GM21825 (cell line): ENCODE measurements at regions not wholly inside any gene's neighbourhood (a gene's known extent, or its start where the extent isn't known, plus 50 kb on each side); places are given as distances from the start of the nearest gene placed in this dataset.

Source experiments
- ATAC-seq: cut with Tn5 transposase; IDR thresholded peaks from one replicate; pipeline ENCODE4 v1.9.1; 2021; ENCODE audit warnings: mild to moderate bottlenecking, moderate library complexity; ENCODE audit not compliant: unreplicated experiment

DNA sequence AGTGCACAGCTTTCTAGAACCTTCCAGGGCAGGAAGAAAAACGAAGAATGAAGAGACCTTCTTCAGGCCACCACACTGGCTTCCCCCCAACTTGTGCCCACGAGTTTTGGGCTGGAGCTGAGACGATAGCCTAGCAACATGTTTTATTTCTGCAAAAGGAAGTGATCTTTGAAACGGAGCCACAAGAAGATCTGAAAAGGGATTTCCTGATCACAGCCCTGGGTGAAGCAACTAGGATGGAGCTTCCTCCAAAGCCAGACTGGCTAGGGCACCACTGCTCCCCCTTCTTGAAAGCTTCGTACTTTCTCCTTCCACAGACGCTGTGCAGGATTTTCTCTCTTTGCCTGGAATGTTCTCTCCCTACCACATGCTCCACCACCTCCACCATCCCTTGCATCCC, 418.3 kb downstream of the MED13L start:
- no peak for ATAC-seq

DNA sequence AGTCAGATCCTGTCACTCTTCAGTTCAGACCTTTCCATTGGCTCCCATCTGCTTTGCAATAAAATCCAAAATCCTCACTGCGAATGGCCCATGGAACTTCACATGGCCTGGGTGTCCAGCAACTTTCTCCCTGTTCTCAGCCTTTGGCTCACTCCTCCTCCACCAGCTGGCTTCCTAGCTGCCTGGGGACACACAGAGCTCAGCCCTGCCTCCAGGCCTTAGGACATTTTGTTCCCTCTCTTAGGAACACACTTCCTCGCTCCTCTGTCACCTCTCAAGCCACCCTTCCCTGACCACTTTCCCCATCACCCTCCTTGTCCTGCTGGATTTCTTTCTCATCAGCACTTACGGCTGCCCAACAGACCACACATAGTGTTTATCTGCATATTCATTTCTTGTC, 419.6 kb downstream of the MED13L start:
- ATAC-seq: no peak

DNA sequence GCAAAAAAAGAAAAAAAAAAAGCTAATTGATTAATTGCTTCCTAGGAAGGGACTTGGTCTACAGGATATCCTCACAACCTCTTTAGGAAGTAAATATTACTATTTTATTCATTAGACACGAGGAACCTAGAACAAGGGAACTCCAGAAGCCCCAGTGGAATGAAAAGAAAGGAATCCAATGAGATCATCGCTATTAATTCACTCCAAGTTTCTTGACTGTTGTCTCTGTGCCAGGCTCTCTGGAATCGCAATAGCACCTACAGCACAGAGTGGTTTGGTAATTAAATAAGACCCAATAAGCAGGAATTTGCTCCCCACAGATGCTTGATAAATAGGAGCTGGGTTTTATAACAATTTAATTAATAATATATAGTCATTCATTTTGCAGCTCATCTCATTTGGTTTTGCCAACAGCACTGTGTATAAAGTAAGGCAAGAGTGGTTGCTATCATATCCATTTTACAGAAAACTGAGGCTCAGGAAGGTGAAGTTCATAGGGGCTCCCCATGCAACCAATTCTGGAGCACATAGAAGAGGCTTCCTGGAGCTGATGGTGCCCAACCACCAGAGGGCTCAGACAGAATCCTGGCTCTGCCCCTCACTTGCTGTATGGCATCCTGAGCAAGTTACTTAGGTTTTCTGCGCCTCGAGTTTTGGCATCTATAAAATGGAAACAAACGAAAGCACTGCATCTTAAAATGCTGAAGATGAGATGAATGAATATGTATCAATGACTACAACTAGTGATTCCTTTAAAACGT, 420.2 kb downstream of the MED13L start:
- ATAC-seq: no peak

DNA sequence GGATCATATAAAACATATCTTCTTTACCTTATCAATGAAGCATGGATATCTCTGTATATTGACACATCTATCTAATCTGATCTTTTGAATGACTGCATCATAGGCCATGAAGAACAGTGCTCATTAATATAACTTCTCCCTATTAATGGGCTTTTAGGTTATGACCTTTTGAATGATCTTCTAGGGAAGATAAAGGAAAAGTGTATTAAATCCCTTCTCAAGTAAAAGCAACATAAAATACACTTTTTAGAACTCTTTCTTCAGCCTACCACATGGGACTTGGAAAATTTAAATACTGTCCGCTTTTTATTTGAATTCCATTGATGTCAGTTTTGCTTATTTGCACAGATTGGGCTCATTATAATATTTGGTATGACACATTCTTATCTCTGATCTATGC, 425.4 kb downstream of the MED13L start:
- ATAC-seq: no peak

DNA sequence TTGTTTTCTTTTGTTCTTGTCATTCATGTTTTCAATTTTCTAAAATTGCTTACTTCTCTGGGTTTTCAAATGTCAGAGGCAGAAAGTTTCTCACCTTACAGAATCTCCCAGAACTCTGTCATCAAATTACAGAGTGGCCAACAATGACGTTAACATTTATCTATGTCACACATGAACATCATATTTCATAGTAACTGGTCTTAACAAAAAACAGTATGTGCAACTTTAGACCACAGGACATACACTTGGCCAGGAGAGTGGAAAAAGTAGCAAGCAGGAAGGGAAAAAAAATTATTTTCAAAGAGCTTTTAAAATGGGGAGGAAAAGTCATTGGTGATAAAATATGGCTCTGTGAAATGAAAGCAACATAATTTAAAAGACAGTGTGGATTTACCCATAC, 426.5 kb downstream of the MED13L start:
- no peak for ATAC-seq

DNA sequence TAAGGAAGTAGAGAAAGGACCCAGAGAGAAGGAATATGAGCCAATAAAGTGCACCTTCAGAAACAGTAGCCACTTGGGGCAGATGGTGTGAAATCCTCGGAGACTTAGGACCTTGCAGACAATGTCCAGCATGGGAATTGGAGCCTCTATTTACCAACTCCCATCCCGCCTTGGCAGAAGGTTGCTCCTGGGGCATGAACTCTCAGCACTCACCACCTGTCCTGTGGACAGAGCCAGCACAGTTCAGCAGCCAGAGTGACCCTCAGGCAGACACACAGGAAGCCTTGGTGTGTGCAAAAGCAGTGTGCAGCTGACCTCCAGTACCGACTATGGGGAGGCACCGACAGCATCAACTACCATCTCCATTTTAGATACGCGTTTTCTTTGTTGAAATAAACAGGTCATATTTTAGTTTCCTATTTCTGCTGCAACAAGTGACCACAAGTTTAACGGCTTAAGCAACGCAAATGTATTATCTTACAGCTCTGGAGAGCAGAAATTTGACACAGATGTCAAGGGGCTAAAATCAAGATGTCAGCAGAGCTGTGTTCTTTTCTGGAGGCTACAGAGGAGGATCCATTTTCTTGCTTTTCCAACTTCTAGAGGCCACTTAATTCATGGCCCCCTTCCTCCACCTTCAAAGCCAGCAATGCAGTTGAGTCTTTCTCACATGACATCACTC, 428.1 kb downstream of the MED13L start:
- no peak for ATAC-seq

DNA sequence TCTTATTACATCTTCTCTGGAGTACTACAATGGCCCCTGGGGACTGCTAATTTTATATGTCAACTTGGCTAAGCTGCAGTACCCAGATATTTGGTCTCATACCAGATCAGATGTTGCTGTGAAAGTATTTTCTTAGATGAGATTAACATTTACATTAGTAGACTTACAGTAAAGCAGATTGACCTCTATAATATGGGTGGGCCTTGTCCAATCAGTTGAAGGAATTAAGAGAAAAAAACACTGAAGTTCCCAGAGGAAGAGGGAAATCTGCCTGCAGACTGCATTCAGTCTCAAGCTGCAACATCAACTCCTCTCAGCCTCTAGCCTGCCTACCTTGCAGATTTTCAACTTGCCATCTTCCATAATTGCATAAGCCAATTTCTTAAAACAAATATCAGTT, 430.1 kb downstream of the MED13L start:
- ATAC-seq: no peak

DNA sequence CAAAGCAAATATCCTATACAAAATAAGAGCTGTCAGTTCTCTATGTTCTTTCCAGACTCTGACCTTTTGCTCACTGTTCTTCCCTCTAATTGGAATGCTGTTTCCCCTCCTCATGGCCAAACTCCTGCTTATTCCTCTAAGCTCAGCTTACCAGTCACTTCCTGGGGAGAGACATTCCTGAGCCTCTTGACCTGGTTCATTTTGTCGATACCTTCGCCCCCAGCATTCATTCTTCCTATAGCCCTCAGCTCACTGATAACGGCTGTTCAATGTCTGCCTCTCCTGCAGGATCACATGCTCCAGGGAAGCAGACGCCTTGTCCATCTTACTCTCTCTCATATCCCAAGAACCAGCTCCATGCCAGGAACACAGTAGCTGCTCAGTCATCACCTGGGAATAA, 431.0 kb downstream of the MED13L start:
- ATAC-seq: no peak

DNA sequence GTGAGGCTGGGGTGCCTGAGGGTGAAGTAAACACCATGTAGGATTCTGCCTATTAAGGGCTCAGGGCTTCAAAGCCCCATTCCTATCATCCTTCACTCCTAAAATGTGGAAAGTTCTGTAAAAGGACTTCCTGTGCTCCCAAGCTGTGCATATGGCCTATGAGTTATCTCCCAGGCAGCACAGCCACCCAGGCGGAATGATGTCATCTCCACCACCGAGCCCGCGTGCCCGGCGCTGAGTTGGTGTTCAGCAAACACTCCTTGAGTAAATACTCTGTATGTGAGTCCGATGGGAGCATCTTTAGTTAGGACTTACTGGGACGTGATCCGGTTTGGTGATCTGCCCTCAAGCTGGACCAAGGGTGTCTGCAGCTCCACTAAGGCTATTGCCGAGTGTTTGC, 437.3 kb downstream of the MED13L start:
- no peak for ATAC-seq

DNA sequence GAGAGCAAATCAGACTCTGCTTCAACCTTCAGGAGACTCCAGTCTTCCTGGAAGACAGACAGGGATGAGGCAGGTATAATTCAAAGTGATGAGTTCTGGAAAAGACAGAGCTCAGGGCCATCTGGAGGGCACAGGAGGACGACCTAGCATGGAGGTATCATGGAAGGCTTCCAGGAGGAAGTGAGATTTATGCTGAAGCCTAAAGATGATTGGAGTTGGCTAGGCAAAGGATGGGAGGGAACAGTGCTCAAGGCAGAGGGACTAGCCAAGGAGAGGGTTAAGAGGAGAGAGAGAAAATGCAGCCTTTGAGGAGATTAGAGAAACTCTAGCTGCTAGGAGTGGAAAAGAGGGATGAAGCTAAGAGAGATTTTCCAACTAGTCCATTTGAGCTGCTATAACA, 438.5 kb downstream of the MED13L start:
- no peak for ATAC-seq

DNA sequence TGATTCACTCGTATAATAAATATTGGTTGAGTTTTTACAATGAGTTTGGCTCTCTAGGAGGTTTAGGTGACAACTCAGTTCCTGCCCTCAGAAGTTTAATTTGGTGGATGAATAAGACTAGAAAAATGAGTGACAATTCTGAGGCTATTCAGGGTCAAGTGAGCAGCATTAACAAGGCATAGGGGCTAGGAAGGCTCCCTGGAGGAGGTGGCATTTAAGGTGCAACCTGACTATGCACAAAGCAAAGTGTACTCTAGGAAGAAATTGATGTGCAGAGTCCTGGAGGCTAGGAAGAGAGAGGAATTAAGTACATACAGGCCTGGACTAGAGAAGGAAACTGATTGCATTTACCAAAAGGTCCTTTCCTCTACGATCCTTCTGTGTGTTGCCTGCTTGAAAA, 440.3 kb downstream of the MED13L start:
- ATAC-seq: no peak

DNA sequence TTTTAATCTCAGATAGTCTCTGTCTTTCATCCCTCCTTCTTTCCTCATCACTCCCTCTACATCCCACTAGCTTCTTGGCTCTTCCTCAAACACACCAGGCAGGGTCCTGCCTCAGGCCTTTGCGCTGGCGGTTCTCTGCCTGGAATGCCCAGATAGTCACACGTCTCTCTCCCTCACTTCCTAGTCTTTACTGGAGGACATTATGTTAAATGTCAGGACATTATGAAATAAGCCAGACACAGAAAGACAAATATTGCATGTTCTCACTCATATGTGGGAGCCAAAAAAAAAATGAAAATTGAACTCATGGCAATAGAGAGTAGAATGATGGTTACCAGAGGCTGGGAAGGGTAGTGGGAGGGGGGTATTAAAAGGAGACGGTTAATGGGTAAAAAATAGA, 442.0 kb downstream of the MED13L start:
- no peak for ATAC-seq

DNA sequence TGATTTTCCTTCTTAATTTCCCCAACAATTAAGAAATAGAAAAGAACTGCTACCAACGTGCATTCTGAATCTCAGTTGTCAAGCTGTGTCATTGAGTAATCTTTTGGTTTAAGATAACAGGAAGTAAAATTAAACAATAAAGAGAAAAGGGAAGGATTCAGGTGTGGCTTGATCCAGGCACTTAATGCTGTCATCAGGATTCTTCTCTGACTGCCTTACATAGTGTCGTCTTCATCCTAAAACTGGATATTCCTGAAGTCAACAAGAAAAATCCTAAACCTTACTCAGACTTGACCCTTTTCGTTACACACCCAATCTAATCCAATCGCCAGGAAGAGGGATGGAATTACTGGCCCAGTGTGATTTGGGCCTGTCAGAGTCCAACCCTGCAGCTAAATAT, 443.8 kb downstream of the MED13L start:
- no peak for ATAC-seq

DNA sequence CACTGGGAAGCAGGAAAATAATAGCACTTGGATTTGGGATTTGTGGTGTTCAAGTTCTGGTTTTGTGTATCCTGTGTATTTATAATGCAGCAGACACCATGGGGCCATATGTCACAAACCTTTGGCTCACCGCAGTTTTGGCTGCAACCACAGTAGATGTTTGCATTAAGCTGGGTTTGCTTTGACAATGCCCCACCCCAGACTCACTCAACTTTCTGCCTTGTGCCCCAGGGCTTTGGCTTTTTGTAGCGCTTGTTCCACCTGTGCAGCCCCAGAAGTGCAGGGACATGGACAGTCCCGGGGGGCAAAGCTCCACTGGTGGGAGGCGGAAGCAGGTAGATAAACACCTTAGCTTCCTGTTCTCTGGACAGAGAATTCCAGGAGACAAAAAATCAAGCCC, 446.9 kb downstream of the MED13L start:
- ATAC-seq: no peak

DNA sequence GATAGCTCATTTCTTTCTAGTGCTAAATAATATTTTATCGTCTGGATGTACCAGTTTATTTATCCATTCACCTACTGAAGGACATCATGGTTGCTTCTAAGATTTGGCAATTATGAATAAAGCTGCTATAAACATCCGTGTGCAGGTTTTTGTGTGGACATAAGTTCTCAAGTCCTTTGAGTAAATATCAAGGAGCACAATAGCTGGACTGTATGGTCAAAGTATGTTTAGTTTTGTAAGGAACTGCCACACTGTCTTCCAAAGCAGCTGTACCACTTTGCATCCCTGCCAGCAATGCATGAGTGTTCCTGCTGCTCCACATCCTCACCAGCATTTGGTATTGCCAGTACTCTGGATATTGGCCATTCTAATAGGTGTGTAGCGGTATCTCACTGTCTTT, 447.4 kb downstream of the MED13L start:
- ATAC-seq: no peak

DNA sequence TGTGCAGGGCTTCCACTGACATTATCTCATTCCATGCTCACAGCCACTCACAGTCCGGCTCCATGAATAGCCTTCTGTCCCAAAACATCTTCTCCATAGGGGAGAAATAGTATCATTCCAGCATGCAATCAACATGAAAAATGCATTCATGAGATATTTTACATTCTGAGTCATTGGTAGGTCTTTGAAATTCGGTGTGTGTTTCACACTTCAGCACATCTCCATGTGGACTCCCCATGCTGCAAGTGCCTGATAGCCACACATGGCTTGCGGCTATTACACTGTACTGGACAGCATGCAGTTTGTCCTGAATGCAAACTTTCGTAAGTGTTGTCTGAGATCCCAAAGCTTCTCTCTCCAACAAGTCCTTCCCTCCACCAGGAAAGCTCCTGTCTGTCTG, 449.3 kb downstream of the MED13L start:
- no peak for ATAC-seq

DNA sequence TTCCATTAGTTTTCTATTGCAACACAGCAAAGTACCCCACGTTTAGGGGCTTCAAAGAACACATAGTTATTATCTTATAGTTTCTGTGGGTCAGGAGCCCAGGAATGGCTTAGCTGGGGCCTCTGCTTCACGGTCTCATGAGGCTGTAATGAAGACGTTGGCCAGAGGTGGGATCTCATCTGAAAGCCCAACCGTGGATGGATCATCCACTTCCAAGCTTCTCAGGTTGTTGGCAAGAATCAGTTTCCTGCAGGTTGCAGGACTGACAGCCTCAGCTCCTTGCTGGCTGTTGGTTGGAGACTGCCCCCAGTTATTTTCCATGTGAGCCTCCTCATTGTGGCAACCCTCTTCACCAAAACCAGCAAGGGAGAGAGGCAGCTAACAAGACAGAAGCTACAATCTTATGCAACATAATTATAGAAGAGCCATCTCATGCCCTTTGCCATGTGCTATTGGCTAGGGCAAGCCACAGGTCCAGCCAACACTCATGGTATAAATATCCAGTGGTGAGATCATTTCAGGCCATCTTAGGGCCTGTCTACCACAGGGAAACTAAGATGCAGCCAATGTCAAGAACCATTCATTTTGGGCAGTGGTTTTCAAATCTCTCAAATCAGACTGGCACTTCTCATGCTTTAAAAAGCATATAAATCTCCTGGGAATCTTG, 452.4 kb downstream of the MED13L start:
- ATAC-seq: no peak

DNA sequence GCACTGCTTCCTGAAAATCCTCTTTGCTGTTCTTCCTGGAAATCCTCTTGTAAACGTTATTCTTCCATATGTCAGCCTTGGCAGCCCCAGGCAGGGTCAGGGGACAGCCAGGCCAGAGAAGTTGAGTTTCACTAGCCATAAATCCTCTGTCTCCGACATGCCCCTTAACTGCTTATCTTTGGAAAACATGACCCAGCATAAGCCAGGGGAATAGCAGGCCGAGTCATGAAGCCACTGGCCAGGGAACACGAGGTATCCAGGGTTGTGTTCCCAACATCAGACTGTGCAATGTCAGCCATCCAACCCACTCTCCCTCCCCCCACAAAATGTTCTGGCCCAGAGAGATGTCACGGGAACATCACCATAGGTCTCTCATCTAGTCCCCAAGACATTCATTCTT, 453.9 kb downstream of the MED13L start:
- no peak for ATAC-seq

DNA sequence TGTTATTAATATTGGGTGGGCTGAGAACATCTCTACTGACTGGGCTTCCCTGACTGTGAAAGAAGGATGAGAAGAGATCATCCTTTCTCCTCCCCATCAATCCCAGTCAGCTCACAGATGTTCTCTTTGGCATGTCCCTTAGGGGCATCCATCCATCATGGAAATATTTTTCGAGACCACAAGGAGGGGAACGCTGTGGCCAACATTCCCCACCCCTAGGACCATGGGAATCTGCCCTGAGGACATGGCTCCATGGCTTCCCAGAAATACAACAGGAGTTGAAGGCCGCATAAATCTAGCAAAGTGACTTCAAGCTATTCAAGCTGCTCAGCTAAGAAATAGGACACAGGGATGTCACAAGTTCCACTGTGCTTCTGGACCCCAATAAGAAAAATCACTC, 456.8 kb downstream of the MED13L start:
- no peak for ATAC-seq

DNA sequence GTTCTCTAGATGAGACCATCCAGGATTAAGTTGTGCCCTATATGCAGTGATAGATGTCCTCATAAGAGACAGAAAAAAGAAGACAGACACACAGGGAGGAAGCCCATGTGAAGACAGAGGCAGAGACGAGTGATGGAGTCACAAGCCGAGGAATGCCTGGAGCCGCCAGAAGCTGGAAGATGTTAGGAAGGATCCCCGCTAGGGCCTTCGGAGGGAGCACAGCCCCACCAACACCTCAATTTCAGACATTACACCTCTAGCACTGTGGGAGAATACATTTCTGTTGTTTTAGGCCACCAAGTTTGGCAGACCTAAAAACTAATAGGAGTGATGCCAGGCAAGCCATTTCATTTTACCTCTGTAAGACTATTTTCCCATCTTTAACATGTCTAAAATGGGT, 458.5 kb downstream of the MED13L start:
- ATAC-seq: no peak

DNA sequence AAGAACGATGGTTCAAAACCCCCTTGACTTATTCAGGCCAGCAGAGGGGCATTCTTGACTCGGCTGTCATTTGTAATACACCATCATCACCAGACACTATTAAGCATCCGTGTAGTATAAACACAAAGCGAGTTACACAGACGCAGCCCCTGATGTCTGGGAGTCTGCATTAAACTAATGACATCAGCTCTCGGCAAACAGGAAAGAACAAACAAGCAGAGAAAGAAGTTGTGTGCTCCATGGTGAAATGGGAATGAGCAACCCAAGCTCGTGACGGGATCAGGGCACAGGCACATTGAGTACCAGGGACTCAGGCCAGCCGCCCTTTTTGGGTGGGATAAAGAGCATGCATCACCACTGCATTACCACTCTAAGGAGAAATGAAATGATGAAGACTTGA, 460.1 kb downstream of the MED13L start:
- no peak for ATAC-seq

DNA sequence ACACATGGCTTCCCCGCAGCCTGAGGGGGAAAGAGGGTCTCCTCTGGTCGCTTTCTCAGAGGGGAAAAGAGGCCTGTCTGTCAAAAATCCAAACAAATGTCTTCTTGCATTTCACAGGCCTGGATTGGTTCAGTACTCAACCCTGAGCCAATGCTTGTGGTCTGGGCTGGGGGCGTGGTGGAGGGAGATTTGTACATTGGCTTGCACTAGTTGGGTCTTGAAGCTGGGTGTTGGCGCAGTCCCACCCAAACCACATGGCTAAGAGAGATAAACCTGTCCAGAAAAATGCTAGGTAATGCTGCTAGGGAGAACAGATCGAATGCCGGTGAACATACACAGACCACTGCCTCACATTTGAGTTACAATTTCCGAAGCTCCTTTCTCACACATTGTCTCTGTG, 461.6 kb downstream of the MED13L start:
- no peak for ATAC-seq
